Fibroblast of the conjunctiva (primary cell): ENCODE measurements at regions not wholly inside any gene's neighbourhood (a gene's known extent, or its start where the extent isn't known, plus 50 kb on each side); places are given as distances from the start of the nearest gene placed in this dataset.
"Not testable (repeated sequence)": the region's sequence is repeated elsewhere in the genome, so short reads cannot be mapped to it uniquely, and the experiment has no call there.

Experiments
- DNase-seq: peaks from one replicate; pipeline ENCODE4 v3.0.0-alpha.2; 2010; ENCODE audit warnings: low read depth

DNA sequence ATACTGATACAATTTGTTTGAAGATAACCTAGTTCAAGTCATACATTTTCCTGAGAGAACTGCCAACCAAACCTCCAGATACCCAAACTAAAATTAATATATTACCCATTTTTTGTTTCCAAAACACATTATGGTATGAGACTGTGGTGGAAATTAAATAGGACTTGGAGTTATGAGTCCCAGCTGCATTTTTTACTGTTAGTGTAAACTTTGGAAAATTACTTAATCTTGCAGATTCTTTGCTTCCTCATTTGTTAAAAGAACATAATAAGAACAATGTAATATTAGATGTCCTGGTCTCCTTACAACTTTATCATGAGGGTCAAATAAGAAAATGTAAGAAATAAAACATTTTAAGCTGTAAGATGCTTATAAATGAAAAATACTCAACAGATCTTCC lies 98.2 kb upstream of the TRIB2 start:
- no peak for DNase-seq

- DNase-seq: peak; percentile 77
Observed at GRCh38 chr2:12619975-12620374, 96.8 kb upstream of the TRIB2 start.

GRCh38 chr2:12620759-12621158 lies 96.0 kb upstream of the TRIB2 start:
- DNase-seq: no peak

- no peak for DNase-seq
Observed at GRCh38 chr2:12623051-12623450, 93.7 kb upstream of the TRIB2 start.

DNA sequence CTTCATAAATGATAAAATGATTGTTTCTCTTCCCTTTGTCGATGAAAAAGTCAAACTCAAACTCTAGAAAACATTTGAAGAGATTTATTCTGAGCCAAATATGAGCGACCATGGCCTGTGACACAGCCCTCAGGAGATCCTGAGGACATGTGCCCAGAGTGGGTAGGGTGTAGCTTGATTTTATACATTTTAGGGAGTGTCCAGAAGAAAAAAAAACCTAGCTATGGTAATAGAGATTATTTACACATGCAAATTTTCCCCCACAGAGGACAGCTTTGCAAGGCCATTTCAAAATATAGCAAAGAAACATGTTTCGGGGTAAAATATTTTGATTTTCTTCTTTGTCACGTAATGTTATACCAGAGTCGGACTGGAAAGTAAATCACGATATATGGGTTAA lies 92.4 kb upstream of the TRIB2 start:
- DNase-seq: no peak

DNA sequence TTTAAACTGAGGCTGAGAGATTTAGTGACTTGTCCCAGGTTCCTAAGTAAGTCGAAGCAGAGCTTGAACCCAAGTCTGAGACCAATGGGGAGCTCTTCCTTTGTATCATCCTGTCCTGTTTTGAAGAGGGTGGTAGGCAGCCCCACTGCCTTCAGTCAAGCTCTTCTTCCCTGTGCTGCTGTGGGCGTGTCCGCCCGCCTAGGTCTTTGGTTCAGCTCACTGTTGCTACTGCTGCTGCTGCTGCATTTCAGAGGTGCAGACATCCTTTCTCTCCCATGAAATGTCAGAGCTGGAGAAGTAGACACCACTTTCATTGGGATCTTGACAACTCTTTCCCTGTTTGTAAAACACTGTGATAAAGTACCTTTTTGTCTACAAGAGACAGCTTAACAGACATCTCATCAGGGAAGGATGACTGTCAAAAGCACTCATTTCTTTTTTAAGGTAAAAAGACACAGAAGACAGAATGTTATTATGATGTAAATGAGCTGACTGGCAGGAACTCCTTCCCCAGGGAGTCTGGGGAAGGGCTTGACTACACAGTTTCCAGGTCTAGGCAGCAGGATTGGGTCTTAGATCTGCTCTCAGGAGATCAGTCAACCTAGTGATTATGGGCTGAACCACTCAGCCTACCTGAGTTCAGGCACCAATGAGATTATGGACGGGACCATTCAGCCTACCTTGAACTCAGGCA lies 91.7 kb upstream of the TRIB2 start:
- no peak for DNase-seq

DNA sequence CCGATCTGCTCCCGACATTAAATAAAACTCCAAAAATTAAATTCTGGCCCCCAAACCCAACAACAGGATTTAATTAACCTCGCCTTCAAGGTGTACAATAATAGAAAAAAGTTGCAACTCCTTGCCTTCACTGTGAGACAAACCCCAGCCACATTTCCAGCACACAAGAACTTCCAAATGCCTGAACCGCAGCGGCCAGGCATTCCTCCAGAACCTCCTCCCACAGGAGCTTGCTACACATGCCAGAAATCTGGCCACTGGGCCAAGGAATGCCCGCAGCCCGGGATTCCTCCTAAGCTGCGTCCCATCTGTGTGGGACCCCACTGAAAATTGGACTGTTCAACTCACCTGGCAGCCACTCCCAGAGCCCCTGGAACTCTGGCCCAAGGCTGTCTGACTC lies 88.2 kb upstream of the TRIB2 start:
- DNase-seq: not testable (repeated sequence)

DNA sequence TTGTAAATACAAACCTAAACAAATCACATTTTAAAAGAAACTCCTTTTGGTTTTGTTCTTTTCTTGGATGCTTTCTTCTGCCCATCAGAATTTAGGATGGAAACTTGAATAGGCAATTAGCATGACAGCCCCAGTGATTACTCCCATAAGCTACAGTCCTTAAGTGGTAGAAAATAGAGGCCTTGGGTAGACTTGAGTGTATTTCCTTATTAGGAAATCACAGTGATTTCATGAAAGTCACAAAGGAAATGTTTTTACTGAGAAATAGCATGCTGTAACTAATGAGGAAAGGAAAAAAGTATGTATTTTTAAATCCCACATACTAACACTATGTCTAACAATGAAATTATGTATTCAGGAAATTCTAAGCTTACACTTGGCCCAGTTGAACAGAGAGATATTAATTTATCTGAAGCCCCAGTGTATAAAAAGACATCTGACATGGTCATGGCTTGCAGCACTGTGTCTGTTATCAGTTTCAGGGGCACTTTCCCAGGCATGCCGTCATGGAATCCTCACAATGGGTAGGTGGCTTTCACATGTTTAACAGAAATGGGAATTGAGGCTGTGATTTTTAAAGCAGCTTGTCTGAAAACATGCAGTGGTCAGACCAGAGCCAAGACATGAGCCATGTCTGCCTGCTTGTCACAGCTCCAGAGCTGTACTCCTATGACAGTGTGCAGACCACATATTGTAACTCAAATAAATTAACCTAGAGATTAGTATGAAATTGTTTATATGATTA lies 79.7 kb upstream of the TRIB2 start:
- DNase-seq: no peak

DNA sequence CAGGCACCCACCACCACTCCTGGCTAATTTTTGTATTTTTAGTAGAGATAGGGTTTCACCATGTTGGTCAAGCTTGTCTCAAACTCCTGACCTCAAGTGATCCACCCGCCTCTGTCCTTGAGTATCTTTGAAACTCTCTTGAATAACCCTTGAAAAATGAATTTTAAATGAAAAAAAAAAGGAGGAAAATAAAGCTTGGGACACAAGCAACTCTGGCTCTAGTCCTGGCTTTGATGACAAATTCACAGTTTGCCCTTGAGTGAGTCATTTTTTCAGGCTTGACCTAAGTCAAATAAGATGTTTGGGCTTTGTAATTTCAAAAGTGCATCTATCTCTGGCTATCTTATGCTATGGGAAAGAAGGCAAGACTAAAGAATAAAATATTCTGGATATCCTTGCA lies 79.0 kb upstream of the TRIB2 start:
- DNase-seq: no peak

- DNase-seq: no peak
Observed at GRCh38 chr2:12641441-12641840, 75.3 kb upstream of the TRIB2 start.

DNA sequence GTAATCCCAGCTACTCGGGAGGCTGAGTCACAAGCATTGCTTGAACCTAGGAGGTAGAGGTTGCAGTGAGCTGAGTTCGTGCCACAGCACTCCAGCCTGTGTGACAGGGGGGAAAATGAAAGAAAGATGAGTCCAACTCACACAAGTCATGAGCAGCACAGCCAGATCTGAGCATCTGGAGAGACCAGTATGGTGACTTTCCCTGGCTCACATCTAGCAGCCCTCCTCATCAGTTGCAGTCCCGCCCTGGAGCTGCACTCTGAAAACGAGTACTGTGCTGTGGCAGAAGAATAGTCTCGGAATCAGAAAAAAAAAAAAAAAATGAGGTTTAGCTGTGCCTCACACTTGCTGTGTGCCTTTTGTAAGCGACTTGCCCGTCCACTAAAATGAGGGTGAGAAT lies 74.4 kb upstream of the TRIB2 start:
- no peak for DNase-seq

GRCh38 chr2:12642859-12643258 lies 73.9 kb upstream of the TRIB2 start:
- no peak for DNase-seq

GRCh38 chr2:12649602-12650400 lies 66.9 kb upstream of the TRIB2 start:
- no peak for DNase-seq

DNA sequence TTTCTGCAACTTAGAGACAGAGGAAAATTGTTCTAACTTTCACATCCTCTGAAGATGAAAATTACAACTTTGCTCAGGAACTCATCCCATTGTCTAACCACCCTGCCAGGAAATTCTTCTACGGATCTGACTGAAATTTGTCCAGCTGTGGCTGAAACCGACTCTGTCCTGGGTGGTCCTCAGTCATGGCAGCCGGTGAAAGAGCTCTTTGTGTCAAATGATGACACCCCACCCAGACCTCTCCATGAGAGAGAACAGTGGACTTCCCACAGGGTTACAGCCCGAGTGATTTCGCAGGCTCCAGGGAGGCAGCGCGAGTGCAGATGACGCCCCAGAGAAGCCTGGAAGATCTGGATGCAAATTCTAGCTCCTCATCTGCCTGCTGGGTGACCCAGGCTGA lies 65.1 kb upstream of the TRIB2 start:
- DNase-seq: no peak

- DNase-seq: no peak
Observed at GRCh38 chr2:12652723-12653122, 64.0 kb upstream of the TRIB2 start.

- DNase-seq: no peak
Observed at GRCh38 chr2:12657560-12657959, 59.2 kb upstream of the TRIB2 start.

GRCh38 chr2:12658310-12658945 lies 58.3 kb upstream of the TRIB2 start:
- no peak for DNase-seq

DNA sequence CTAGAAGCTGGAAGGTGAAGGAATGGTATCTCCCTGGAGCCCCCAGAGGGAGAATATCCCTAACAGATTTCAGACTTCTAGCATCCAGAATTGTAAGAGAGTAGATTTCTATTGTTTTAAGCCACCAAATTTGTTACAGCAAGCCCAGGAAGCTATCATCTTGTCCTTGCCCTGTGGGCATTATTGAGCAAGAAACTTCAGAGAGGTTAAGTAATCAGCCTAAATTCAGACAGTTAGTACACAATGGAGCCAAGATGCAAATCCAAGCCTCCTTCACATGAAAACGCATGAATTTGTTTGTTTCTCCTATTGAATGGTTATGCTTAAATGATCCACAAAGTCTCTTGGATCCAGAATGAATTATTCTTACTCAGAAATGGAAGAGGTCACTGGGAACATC lies 55.2 kb upstream of the TRIB2 start:
- no peak for DNase-seq

DNA sequence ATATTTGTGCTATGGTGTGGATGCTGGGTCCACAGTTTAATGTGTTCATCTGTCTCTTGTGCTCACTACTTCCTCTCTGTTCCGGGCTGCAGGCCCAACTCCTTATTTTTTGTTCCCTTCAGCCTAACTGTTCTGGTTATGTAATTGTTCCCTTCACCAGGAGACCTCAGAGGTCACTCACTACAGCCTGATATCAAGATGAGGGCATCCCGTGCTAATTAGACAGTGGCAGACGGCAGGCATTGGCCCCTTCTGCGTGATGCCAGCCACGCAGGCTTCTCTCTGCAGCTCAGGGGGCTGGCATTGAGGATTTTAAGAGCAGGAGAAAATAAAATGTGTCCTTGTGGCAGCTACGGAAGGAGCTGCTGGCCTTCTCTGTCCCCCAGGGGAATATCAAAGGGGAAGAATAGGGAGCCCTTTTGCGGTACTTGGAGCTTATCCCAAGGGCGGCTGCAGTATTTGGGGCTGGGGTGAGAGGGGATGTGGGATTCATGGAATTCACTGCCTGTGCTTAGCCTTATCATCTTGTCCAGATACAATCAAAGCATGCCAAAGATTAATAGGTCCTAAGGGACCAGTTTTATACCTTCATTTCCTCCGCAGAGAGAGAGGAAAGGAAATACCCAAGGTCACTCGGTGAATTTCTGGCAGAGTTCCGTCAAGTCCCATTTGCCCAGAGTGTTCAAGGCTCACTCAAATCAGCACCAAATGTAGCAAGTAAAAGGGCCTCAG lies 53.3 kb upstream of the TRIB2 start:
- DNase-seq: no peak

DNA sequence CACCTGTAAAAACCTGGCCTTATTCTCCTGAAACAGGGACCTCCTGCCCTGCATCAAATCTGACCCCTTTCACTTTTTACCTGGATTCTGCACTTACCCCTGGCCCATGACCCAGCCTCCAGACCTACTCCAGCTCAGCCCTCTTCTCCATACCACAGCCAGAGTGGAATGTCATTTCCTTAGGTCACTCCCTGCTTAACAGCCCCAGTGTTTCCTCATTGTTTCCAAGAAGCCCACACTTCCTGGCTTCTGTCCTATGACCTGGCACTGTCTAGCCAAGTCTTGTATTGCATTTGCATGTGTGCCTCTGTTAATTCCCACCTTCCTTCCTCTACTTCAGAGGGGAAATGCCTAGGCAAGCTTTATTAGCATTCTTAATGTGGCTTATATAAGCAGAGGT lies 51.4 kb upstream of the TRIB2 start:
- DNase-seq: no peak

GRCh38 chr2:12666445-12666844 lies 50.3 kb upstream of the TRIB2 start:
- no peak for DNase-seq
